ENCODE measurements at regions not wholly inside any gene's neighbourhood (a gene's known extent, or its start where the extent isn't known, plus 50 kb on each side); places are given as distances from the start of the nearest gene placed in this dataset.

DNA sequence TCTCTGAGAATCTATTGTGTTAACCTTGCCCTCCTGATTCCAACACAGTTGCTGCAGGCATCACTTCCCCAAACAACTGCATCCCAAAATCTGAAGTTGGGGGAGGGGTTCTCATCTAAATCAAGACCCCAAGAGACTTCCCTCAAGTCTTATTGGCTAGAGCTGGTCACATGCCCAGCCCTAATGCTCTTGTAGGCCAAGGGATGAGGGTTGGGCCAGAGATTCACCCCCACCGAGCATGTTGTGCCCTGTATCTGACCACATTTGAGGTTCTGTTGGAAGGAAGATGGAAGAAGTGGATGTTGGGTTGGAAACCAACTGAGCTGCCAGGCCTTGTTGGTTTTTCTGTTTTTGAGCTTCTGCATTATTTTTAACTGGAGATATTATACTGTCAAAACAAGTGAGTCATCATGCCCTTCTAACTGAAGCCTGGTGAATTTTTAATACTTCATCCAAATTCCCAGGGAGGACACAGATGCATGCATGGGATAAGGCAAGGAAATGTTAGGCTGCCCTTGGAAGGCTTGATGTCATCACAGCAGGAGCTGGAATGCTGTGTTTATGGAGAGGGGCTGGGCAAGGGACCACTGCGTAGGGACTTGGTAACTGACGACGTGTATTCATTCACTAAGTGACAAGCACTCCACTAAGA lies 68.6 kb upstream of the CACUL1 start:
- Histone ChIP-seq H3K4me1 (ENCODE audit: control insufficient read depth, extremely low read depth, insufficient read depth, low read length) (no peaks in the 10 kb centered on the region), H3K4me2 (ENCODE audit: extremely low read depth, insufficient read depth, low read length) (no peak overlapping the region), H3K9me3 (ENCODE audit: control insufficient read depth, insufficient read depth, low read depth, low read length) (no peaks in the 10 kb centered on the region), H3K4me3 (replicated peaks in 1 of 4; ENCODE audit: control extremely low read depth in 1 of 4, insufficient read depth in 1 of 4, low read depth in 3 of 4, low read length in 4 of 4) (no peak overlapping the region), H3K9ac (ENCODE audit: insufficient read depth, low read length) (no peak overlapping the region), H2AFZ (ENCODE audit: low read length) (no peak overlapping the region), H3K27me3 (ENCODE audit: control insufficient read depth, insufficient read depth, low read length) (no peaks in the 10 kb centered on the region), H3K36me3 (ENCODE audit: control insufficient read depth, insufficient read depth, low read length) (no peaks in the 10 kb centered on the region), H3K27ac (ENCODE audit: insufficient read depth, low read length) (no peak overlapping the region), H3K79me2 (ENCODE audit: control insufficient read depth, insufficient read depth, low read length) (no peaks in the 10 kb centered on the region), H4K20me1 (ENCODE audit: control insufficient read depth, extremely low read depth, insufficient read depth, low read length) (no peaks in the 10 kb centered on the region)
- DNase-seq (ENCODE audit: low read depth in 2 of 2), result no peak
- TF ChIP-seq EZH2 (IDR thresholded peaks at IDR 0.05; ENCODE audit: low read length, missing control alignments), result no peak

DNA sequence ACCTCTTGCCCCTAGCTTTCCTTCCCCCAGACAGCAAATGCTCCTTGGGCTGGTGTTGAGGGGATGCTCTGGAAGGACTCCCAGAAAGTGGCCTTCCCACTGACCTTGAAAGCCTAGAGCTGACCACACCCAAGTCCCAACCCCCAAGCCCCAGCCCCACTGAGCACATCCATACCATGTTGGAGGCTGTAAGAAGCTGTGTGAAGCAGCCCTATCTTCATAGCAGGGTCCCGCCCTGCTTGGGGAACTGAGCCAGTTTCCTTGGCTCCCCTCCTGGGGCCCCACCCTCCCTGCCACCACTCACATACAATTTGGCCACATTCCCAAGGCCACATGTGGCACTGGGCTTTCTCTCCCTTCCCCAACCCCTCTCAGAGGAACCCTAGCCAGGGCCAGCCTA lies 72.3 kb upstream of the CACUL1 start:
- H2AFZ ChIP-seq (ENCODE audit: low read length), result no peak overlapping the region

DNA sequence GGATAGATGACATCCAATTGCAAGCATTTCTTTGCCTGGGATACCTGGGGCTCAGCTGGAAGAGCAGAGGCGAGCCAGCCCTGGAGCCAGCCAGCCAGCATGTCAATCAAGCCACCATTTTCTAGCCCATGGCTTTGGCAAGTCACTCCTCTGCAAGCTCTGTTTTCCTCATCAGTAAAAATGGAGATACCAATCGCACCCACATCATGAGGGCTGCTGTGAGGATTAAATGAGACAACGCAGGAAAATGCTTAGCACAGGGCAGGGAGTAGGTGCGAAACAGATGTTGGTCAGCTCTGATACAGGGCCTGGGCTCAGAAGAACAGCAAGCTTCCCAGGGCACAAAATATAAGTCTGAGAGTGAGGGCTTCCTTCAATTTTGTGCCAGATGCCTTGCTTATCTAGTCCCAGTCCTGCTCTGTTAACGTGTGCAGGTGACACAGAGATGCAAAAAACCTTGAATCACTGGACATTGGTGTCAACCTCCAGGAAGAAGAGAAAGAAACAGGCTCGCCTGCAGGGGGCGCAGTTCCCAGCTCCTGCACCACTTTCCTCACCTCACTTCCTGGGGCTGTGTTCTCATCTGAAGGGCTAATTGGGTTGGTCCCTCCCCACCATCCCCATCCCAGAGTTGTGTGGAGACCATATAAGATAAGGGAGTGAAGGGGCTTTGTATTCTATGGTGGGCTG lies 72.8 kb upstream of the CACUL1 start:
- no peaks in the 10 kb centered on the region for H3K27me3 ChIP-seq (ENCODE audit: control insufficient read depth, insufficient read depth, low read length)

More for the DNA sequence above, 72.3 kb upstream of the CACUL1 start:
- H3K9ac ChIP-seq (ENCODE audit: insufficient read depth, low read length), result no peak overlapping the region
- H3K4me3 ChIP-seq (replicated peaks in 1 of 4; ENCODE audit: control extremely low read depth in 1 of 4, insufficient read depth in 1 of 4, low read depth in 3 of 4, low read length in 4 of 4), result no peak overlapping the region
- H3K36me3 ChIP-seq (ENCODE audit: control insufficient read depth, insufficient read depth, low read length), result no peaks in the 10 kb centered on the region
- H3K4me1 ChIP-seq (ENCODE audit: control insufficient read depth, extremely low read depth, insufficient read depth, low read length), result no peaks in the 10 kb centered on the region
- DNase-seq (ENCODE audit: low read depth in 2 of 2), result no peak
- H3K27ac ChIP-seq (ENCODE audit: insufficient read depth, low read length), result no peak overlapping the region
- H3K27me3 ChIP-seq (ENCODE audit: control insufficient read depth, insufficient read depth, low read length), result no peaks in the 10 kb centered on the region
- no peaks in the 10 kb centered on the region for H3K9me3 ChIP-seq (ENCODE audit: control insufficient read depth, insufficient read depth, low read depth, low read length)
- H3K79me2 ChIP-seq (ENCODE audit: control insufficient read depth, insufficient read depth, low read length), result no peaks in the 10 kb centered on the region
- no peak overlapping the region for H3K4me2 ChIP-seq (ENCODE audit: extremely low read depth, insufficient read depth, low read length)
- no peaks in the 10 kb centered on the region for H4K20me1 ChIP-seq (ENCODE audit: control insufficient read depth, extremely low read depth, insufficient read depth, low read length)
- TF ChIP-seq, protein P1, sequence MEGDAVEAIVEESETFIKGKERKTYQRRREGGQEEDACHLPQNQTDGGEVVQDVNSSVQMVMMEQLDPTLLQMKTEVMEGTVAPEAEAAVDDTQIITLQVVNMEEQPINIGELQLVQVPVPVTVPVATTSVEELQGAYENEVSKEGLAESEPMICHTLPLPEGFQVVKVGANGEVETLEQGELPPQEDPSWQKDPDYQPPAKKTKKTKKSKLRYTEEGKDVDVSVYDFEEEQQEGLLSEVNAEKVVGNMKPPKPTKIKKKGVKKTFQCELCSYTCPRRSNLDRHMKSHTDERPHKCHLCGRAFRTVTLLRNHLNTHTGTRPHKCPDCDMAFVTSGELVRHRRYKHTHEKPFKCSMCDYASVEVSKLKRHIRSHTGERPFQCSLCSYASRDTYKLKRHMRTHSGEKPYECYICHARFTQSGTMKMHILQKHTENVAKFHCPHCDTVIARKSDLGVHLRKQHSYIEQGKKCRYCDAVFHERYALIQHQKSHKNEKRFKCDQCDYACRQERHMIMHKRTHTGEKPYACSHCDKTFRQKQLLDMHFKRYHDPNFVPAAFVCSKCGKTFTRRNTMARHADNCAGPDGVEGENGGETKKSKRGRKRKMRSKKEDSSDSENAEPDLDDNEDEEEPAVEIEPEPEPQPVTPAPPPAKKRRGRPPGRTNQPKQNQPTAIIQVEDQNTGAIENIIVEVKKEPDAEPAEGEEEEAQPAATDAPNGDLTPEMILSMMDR (conservative IDR thresholded peaks at IDR 0.05 in 1 of 2, IDR thresholded peaks at IDR 0.05 in 1 of 2; ENCODE audit: low read depth in 1 of 2, low read length in 2 of 2), result no peak
- no peak for TF ChIP-seq EZH2 (IDR thresholded peaks at IDR 0.05; ENCODE audit: low read length, missing control alignments)

More for the DNA sequence above, 72.8 kb upstream of the CACUL1 start:
- no peaks in the 10 kb centered on the region for H4K20me1 ChIP-seq (ENCODE audit: control insufficient read depth, extremely low read depth, insufficient read depth, low read length)
- no peaks in the 10 kb centered on the region for H3K4me1 ChIP-seq (ENCODE audit: control insufficient read depth, extremely low read depth, insufficient read depth, low read length)
- no peak for DNase-seq (ENCODE audit: low read depth in 2 of 2)
- H3K79me2 ChIP-seq (ENCODE audit: control insufficient read depth, insufficient read depth, low read length), result no peaks in the 10 kb centered on the region
- no peaks in the 10 kb centered on the region for H3K36me3 ChIP-seq (ENCODE audit: control insufficient read depth, insufficient read depth, low read length)
- H3K27ac ChIP-seq (ENCODE audit: insufficient read depth, low read length), result no peak overlapping the region
- no peak overlapping the region for H2AFZ ChIP-seq (ENCODE audit: low read length)
- H3K4me3 ChIP-seq (replicated peaks in 1 of 4; ENCODE audit: control extremely low read depth in 1 of 4, insufficient read depth in 1 of 4, low read depth in 3 of 4, low read length in 4 of 4), result no peak overlapping the region
- TF ChIP-seq EZH2 (IDR thresholded peaks at IDR 0.05; ENCODE audit: low read length, missing control alignments), result no peak
- TF ChIP-seq, protein P1 (conservative IDR thresholded peaks at IDR 0.05 in 1 of 2, IDR thresholded peaks at IDR 0.05 in 1 of 2; ENCODE audit: low read depth in 1 of 2, low read length in 2 of 2), result peak; percentile 5 to 12
- no peaks in the 10 kb centered on the region for H3K9me3 ChIP-seq (ENCODE audit: control insufficient read depth, insufficient read depth, low read depth, low read length)
- H3K9ac ChIP-seq (ENCODE audit: insufficient read depth, low read length), result no peak overlapping the region
- H3K4me2 ChIP-seq (ENCODE audit: extremely low read depth, insufficient read depth, low read length), result no peak overlapping the region

All from fibroblast of lung (primary cell).